ENCODE measurements at regions not wholly inside any gene's neighbourhood (a gene's known extent, or its start where the extent isn't known, plus 50 kb on each side); places are given as distances from the start of the nearest gene placed in this dataset.

DNA sequence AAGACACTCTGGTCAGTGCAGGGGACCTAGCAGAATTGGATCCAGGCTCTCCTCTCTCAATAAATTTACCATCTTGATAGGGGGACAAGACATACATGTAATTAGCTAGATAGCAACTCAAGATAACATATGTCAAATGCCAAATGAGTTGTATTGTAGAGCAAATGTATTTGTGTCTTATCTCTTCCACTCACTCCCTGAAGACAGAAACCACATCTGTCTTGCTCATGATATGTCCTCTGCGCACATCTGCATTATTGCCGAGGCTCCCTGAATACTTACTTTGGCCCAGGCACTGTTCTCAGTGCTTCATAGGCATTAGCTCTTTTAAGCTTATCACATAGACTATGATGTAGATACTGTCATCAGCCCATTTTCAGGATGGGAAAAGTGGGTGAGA is 122.9 kb upstream of the GATA6 start:
- H3K4me3 ChIP-seq (ENCODE audit: low read depth, low read length) = no peak overlapping the region
- DNase-seq (ENCODE audit: low read depth) = no peak
- TF ChIP-seq, protein P1, sequence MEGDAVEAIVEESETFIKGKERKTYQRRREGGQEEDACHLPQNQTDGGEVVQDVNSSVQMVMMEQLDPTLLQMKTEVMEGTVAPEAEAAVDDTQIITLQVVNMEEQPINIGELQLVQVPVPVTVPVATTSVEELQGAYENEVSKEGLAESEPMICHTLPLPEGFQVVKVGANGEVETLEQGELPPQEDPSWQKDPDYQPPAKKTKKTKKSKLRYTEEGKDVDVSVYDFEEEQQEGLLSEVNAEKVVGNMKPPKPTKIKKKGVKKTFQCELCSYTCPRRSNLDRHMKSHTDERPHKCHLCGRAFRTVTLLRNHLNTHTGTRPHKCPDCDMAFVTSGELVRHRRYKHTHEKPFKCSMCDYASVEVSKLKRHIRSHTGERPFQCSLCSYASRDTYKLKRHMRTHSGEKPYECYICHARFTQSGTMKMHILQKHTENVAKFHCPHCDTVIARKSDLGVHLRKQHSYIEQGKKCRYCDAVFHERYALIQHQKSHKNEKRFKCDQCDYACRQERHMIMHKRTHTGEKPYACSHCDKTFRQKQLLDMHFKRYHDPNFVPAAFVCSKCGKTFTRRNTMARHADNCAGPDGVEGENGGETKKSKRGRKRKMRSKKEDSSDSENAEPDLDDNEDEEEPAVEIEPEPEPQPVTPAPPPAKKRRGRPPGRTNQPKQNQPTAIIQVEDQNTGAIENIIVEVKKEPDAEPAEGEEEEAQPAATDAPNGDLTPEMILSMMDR (IDR thresholded peaks at IDR 0.05; ENCODE audit: insufficient read depth, low read depth, low read length, missing control alignments) = no peak

DNA sequence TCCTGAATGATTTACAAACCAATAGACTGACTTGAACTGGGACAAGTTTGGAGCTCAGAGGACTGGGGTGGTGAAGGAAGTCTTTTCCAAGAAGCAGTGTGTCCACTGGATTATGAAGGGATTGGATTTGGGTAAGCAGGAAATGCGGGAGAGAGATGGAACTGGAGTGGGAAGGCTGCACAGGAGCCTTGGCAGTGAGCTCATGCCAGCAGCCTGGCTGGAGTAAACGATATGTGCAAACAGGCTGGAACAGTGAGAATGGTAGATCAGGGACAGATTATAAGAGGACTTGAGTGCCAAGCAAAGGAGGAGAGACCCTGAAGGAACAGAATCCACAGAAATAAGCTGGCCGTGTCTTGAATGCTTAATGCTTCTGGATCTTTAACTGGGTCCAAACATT is 121.9 kb upstream of the GATA6 start:
- TF ChIP-seq, protein P1 (IDR thresholded peaks at IDR 0.05; ENCODE audit: insufficient read depth, low read depth, low read length, missing control alignments) = no peak
- no peak for DNase-seq (ENCODE audit: low read depth)
- no peak overlapping the region for H3K4me3 ChIP-seq (ENCODE audit: low read depth, low read length)

DNA sequence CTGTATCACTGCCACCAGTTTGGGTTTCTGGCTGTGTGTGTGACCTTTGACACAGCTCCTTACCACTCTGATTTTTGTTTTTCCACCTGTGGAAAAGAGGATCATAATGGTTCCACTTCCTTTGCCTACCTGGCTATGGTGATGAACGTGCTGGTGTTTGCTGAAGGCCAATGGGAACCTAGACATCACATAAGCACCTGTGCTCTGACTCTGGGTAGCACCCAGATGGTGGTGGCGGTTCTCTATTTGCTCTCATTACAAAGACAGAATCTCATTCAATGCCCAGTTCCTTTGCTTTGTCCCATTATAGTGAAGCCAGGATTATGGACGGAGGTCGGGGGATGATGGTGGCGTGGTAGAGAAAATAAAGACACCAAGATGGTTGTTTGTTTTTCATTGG is 121.2 kb upstream of the GATA6 start:
- H3K4me3 ChIP-seq (ENCODE audit: low read depth, low read length) = no peak overlapping the region
- DNase-seq (ENCODE audit: low read depth) = no peak
- TF ChIP-seq, protein P1 (IDR thresholded peaks at IDR 0.05; ENCODE audit: insufficient read depth, low read depth, low read length, missing control alignments) = no peak

DNA sequence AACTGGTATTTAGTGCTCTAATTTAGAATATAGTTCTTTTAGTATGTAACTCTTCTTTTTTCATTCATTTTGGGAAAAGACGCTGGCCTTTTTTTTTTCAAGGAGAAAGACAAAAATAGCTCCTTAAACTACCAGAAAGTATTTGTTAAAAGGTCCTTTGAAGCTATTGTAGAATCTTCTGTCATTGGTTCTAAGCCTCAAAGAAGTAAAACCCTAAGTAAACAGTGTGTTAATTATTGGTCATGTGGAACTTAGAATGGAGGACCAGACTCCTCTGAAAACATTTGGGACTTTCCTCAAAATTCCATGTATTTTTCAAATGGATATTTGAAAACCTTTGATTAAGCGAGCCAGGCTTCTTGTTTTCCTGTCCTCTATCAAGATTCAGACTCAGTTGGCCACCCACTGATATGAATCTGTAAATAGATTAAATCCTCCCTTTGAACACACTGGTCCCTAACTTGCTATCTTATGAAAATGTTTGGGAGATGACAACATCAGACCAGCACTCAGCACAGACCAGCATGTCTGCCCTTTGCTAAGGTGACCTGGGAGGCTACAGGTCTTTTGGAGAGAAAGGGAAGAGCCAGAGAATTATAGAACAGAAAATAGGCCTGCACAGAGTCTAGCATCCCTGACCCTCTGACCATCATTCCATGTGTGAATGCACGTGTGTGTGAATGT is 120.3 kb upstream of the GATA6 start:
- no peak overlapping the region for H3K4me3 ChIP-seq (ENCODE audit: low read depth, low read length)
- TF ChIP-seq, protein P1 (IDR thresholded peaks at IDR 0.05; ENCODE audit: insufficient read depth, low read depth, low read length, missing control alignments) = no peak
- DNase-seq (ENCODE audit: low read depth) = no peak

DNA sequence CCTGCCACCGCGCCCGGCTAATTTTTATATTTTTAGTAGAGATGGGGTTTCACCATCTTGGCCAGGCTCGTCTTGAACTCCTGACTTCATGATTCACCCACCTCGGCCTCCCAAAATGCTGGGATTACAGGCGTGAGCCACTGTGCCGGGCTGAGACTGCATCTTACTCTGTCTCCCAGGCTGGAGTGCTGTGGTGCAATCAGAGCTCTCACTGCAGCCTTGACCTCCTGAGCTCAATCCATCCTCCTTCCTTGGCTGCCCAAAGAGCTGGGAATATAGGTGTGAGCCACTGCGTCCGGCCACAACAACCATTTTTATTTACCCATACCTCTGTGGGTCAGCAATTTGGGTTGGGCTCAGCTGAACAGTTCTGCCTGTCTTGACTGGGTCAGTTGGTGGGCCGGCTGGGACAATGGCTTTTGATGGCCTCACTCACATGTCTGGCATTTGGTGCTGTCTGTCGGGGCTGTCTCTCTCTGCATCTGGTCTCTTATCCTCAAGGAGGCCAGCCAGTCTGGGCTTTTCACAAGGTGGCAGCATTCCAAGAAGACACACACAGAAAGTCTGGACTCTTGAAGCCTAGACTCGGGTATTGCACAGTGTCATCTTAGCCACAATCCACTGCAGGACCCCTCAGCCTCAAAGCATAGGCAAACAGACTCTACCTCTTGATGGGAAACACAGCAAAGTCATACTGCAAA is 116.8 kb upstream of the GATA6 start:
- TF ChIP-seq, protein P1 (IDR thresholded peaks at IDR 0.05; ENCODE audit: insufficient read depth, low read depth, low read length, missing control alignments) = no peak
- no peak overlapping the region for H3K4me3 ChIP-seq (ENCODE audit: low read depth, low read length)
- no peak for DNase-seq (ENCODE audit: low read depth)

DNA sequence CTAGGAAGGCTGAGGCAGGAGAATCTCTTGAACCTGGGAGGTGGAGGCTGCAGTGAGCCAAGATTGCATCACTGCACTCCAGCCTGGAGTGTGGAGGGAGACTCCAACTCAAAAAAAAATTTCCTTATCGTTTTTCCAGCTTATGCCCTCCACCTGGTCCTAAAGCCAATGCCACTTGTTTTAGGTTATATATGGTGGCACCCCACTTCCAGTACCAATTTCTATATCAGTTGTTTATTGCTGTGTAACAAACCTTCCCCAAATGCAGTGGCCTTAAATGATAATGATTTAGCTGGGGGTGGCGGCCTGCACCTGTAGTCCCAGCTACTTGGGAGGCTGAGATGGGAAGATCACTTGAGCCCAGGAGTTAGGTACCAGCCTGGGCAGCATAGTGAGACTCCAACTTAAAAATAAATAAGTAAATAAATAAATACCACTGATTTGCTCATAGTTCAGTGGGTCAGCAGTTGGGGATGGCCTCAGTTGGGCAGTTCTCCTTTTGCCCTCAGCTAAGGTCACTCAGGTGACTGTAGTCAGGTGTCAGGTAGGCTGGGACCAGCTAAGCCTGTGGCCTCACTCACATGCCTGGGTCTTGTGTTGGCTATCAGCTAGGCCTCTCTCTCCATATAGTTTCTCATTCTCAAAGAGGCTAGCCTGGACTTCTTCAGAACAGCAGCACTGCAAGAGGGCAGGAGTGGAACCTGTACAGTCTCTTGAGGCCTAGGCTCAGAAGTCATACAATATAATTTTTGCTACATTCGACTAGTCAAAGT is 113.7 kb upstream of the GATA6 start:
- no peak for DNase-seq (ENCODE audit: low read depth)
- TF ChIP-seq, protein P1 (IDR thresholded peaks at IDR 0.05; ENCODE audit: insufficient read depth, low read depth, low read length, missing control alignments) = no peak
- no peak overlapping the region for H3K4me3 ChIP-seq (ENCODE audit: low read depth, low read length)

All from GM12865 (cell line).